ENCODE measurements at regions not wholly inside any gene's neighbourhood (a gene's known extent, or its start where the extent isn't known, plus 50 kb on each side); places are given as distances from the start of the nearest gene placed in this dataset.
"Not testable (repeated sequence)": the region's sequence is repeated elsewhere in the genome, so short reads cannot be mapped to it uniquely, and the experiment has no call there.

GRCh38 chr21:35280231-35280630, 231.1 kb upstream of the RUNX1 start:
- no peak for FAIRE-seq

- FAIRE-seq, result no peak
These were observed 226.7 kb upstream of the RUNX1 start for GRCh38 chr21:35275776-35276175.

DNA sequence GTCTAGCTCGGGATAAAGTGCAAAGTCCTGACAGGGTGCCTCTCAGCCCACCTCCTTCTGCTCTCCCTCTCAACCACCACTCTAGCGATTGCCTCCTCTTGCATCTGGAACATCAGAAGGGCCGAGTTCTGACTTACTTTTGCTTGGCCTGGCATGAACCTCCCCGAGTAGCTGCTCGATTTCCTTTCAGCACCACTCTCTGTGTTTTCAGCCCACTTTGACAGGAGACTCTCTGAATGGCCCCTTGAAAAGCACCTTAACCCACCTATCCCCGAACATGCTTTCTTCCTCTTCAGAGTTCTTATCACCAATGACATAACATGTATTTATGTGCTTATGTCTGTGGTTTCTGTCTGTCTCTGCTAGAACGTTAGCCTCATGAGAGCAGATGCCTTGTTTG, 225.8 kb upstream of the RUNX1 start:
- FAIRE-seq, result no peak

DNA sequence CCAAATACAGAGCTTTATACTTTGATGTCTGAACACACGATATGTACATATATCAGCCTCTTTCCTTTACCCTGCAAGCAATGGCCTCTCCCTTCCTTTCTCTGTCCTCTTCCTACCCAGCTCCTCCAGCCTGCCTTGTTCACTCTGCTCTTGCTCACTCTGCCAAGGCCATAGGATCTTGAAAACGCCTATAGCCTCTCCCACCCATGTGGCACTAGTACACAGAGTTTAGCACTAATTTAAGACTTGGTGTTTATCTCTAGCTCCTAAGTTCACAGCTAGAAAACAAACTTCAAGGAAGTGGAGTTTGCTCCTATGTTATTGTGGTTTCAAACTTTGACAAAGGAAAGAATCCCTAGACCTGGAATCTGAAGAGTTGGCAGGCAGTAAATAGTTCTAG, 225.0 kb upstream of the RUNX1 start:
- FAIRE-seq, result no peak

DNA sequence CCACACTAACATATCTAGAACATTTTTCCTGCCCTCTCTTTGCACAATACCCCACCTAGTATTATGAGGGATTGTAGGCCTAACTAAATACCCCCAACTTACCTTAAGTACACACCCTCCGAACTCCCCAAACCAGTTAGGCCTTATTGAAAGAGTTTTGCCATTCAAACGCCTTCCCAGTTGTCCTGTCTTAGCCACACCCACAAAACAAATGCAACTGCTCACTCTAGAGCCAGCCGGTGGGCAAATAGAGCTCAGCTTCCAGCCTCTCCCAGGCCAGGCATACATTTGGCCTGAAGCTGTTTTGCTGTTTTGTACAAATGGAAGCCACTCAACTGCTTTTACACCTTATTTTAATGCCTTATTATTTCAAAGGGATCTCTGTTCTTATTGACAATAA, 224.2 kb upstream of the RUNX1 start:
- no peak for FAIRE-seq

DNA sequence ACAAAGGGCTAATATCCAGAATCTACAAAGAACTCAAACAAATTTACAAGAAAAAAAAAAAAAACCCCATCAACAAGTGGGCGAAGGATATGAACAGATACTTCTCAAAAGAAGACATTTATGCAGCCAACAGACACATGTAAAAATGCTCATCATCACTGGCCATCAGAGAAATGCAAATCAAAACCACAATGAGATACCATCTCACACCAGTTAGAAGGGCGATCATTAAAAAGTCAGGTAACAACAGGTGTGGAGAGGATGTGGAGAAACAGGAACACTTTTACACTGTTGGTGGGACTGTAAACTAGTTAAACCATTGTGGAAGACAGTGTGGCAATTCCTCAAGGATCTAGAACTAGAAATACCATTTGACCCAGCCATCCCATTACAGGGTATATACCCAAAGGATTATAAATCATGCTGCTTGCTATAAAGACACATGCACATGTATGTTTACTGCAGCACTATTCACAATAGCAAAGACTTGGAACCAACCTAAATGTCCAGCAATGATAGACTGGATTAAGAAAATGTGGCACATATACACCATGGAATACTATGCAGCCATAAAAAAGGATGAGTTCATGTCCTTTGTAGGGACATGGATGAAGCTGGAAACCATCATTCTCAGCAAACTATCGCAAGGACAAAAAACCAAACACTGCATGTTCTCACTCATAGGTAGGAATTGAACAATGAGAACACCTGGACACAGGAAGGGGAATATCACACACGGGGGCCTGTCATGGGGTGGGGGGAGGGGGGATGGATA, 222.4 kb upstream of the RUNX1 start:
- not testable (repeated sequence) for FAIRE-seq

DNA sequence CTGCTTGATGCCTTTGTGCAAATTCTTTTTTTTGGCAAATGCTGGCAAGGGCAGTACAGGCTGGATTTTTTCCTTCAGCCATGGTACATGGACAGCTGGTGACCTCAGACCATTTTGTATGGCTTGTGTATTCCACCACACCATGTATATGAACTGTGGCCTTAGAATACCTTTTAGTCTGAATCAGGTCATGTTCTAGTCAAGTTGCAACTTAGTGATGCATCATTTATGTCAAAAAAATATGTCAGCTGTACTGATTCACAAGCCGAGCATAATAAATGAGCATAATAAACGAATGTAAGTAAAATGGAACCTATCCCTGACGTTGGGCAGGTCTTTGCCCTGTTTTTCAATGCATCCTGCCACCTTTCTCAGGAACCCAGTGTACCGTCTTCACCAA, 219.7 kb upstream of the RUNX1 start:
- FAIRE-seq, result no peak

GRCh38 chr21:35268261-35268660, 219.2 kb upstream of the RUNX1 start:
- FAIRE-seq, result no peak

GRCh38 chr21:35266546-35266945, 217.4 kb upstream of the RUNX1 start:
- no peak for FAIRE-seq

GRCh38 chr21:35265170-35265877, 216.2 kb upstream of the RUNX1 start:
- FAIRE-seq, result no peak

DNA sequence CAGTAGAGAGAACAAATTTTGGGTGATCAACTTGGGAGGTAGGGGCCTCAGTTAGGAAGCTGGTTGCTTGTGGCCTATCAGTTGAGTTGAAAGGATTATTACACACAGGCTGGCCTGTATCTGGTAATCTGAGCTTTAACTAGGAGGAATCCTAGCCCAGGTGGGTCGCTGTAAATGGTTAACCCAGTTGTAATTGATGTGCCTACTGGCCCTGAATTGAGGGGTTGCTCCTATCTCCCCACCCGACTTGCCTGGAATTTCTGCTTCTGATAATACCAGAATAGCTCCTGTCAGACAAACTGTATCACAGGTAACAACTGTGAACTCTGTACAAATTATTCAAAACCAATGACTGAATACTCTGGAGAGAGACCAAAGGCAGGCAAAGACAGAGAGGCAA, 210.4 kb upstream of the RUNX1 start:
- FAIRE-seq, result no peak

DNA sequence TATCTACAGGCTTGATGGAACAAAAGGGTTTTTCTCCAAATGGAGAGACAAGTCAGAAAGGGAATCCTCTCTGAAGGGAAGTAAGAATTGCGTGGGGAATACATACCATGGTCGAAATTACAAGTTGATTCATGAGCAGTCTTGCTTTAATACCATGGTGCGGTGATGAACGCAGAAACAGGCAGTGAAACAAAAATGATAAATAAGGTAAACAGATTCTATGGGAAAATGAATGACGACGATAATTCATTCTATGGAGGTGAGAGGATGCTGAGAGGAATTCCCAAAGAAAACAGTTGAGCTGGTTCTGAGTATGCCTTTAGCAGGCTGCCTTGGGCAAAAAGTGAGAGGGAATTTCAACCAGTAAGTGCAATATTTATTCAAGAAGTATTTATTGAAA, 209.4 kb upstream of the RUNX1 start:
- FAIRE-seq, result no peak

GRCh38 chr21:35257413-35257812, 208.3 kb upstream of the RUNX1 start:
- FAIRE-seq, result no peak

- peak; percentile 76 for FAIRE-seq
These were observed 207.4 kb upstream of the RUNX1 start for GRCh38 chr21:35256468-35256988.

DNA sequence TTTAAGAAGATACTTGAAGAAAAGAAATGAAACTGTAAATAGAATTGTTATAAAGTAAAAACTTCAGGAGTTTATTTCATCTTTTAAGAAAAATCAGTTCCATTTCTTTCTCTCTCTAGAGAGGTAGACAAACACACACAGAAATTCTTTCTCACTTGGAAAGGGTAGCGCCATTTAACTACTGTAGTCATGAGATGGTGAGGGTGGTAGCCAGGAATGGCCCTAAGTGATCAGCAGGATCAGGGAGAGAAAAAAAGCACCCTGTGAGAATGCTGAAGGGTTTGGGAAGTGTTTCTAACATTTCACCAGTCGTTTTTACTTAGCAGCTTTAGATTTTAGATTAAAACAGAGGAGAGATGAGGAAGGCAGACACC, 205.7 kb upstream of the RUNX1 start:
- no peak for FAIRE-seq

DNA sequence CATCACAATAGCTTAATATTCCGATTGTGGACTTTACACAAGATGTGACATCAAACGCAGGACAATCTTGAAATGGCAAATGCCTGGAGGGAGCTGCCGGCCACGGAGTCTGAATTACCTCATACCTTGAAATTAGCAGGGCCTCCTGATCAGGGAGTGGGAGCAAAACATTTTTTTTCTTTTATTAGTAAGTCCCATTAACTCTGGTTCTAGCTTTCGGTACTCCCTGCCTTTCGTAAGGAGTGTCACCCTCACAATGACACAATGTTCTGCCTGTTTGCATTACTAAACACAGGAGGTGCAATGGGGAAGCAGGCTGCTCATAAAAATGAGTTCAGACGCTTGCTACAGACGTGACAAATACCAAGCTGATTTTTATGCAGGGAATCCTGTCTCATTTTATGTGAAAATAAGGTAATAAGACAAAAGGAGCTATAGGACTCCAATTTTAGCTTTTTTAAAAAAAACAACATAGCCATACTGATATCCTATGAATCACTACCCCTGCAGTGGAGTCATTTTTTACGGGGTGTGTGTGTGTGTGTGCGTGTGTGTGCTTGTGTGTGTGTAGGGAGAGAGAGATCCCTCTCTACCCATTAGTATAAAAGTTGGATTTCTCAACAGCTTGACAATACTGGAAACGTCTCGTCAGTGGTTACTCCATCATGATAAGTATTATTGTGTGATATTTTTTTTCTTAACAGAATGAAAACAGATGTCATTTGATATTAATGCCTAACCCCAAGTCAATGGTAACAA, 205.1 kb upstream of the RUNX1 start:
- no peak for FAIRE-seq

- no peak for FAIRE-seq
These were observed 203.7 kb upstream of the RUNX1 start for GRCh38 chr21:35252831-35253230.

- no peak for FAIRE-seq
These were observed 200.5 kb upstream of the RUNX1 start for GRCh38 chr21:35249636-35250035.

- FAIRE-seq, result no peak
These were observed 196.8 kb upstream of the RUNX1 start for GRCh38 chr21:35245879-35246278.

GRCh38 chr21:35244514-35244913, 195.4 kb upstream of the RUNX1 start:
- no peak for FAIRE-seq

DNA sequence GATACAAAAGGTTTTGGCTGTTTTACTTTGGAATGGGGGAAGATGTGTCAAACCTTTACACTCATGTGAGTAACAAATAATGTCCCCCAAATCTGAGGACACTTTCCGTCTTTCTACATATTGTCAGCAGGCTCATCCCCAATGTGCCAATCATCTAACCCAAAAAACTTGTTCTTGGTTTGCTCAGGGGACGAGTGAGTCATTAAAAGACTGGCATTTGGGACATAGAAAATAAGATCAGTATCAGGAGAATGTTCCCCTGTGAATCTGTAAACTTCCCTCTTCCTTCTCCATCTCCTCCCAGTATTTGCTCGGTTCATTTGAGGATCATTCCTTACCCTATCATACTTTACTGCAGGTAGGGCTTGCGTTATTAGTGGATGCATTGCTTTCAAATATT, 194.1 kb upstream of the RUNX1 start:
- FAIRE-seq, result no peak

- FAIRE-seq, result no peak
These were observed 190.7 kb upstream of the RUNX1 start for GRCh38 chr21:35239811-35240219.

- FAIRE-seq, result no peak
These were observed 189.0 kb upstream of the RUNX1 start for GRCh38 chr21:35238119-35238518.

DNA sequence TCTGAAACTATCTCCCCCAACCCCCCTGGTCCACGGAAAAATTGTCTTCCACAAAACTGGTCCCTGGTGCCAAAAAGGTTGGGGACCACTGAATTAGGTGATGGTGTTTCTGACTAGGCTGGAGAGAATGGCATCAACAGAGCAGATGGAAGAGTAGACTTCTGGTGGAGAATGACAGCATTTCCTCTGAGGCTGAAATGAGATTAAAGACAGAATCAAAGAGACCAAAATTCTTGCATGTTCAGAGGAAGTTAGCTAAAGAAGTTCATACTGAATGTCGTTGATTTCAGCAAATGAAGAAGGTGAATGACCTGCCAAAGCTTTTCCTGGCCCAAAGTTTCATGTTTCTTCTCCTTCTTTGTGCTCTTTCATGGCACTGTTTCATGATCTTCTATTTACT, 188.2 kb upstream of the RUNX1 start:
- no peak for FAIRE-seq
